ENCODE measurements at regions not wholly inside any gene's neighbourhood (a gene's known extent, or its start where the extent isn't known, plus 50 kb on each side); places are given as distances from the start of the nearest gene placed in this dataset.

- intact Hi-C loops (cut with DNase I; ENCODE audit: low total_unique reads), result no loop called here
These were observed 125.7 kb upstream of the TMPRSS2 start for GRCh38 chr21:41633627-41634026.

GRCh38 chr21:41632748-41633475 lies 125.0 kb upstream of the TMPRSS2 start:
- H3K27me3 ChIP-seq, result no peaks in the 10 kb centered on the region
- intact Hi-C loops (cut with DNase I; ENCODE audit: low total_unique reads), result no loop called here
- no peak for DNase-seq

More at GRCh38 chr21:41633627-41634026, 125.7 kb upstream of the TMPRSS2 start:
- H3K4me1 ChIP-seq, result no peaks in the 10 kb centered on the region
- no peaks in the 10 kb centered on the region for H3K27me3 ChIP-seq
- TF ChIP-seq CTCF (IDR thresholded peaks at IDR 0.05), result no peak
- no peak for TF ChIP-seq POLR2A (IDR thresholded peaks at IDR 0.05)
- H3K27ac ChIP-seq, result no peak overlapping the region
- H3K4me3 ChIP-seq, result no peak overlapping the region
- H3K9me3 ChIP-seq, result no peaks in the 10 kb centered on the region
- no peak for DNase-seq
- no peaks in the 10 kb centered on the region for H3K36me3 ChIP-seq

GRCh38 chr21:41631564-41632461 lies 123.9 kb upstream of the TMPRSS2 start:
- no peak for DNase-seq
- no peak overlapping the region for H3K27ac ChIP-seq
- intact Hi-C loops (cut with DNase I; ENCODE audit: low total_unique reads), result no loop called here
- no peaks in the 10 kb centered on the region for H3K4me1 ChIP-seq
- H3K9me3 ChIP-seq, result no peaks in the 10 kb centered on the region
- TF ChIP-seq CTCF (IDR thresholded peaks at IDR 0.05), result no peak
- no peak for TF ChIP-seq POLR2A (IDR thresholded peaks at IDR 0.05)
- no peaks in the 10 kb centered on the region for H3K36me3 ChIP-seq
- H3K27me3 ChIP-seq, result no peaks in the 10 kb centered on the region
- no peak overlapping the region for H3K4me3 ChIP-seq

More at GRCh38 chr21:41632748-41633475, 125.0 kb upstream of the TMPRSS2 start:
- Histone ChIP-seq H3K4me1 (no peaks in the 10 kb centered on the region), H3K27ac (no peak overlapping the region), H3K36me3 (no peaks in the 10 kb centered on the region), H3K9me3 (no peaks in the 10 kb centered on the region), H3K4me3 (no peak overlapping the region)
- TF ChIP-seq POLR2A (IDR thresholded peaks at IDR 0.05) (no peak), CTCF (IDR thresholded peaks at IDR 0.05) (no peak)

- H3K27ac ChIP-seq, result no peak overlapping the region
- H3K4me1 ChIP-seq, result no peaks in the 10 kb centered on the region
- DNase-seq, result no peak
- intact Hi-C loops (cut with DNase I; ENCODE audit: low total_unique reads), result no loop called here
- no peak for TF ChIP-seq POLR2A (IDR thresholded peaks at IDR 0.05)
- no peak for TF ChIP-seq CTCF (IDR thresholded peaks at IDR 0.05)
- H3K4me3 ChIP-seq, result no peak overlapping the region
- no peaks in the 10 kb centered on the region for H3K9me3 ChIP-seq
- no peaks in the 10 kb centered on the region for H3K27me3 ChIP-seq
- H3K36me3 ChIP-seq, result no peaks in the 10 kb centered on the region
These were observed 123.0 kb upstream of the TMPRSS2 start for GRCh38 chr21:41630917-41631316.

- no peaks in the 10 kb centered on the region for H3K4me1 ChIP-seq
- no peak for TF ChIP-seq POLR2A (IDR thresholded peaks at IDR 0.05)
- no peak for TF ChIP-seq CTCF (IDR thresholded peaks at IDR 0.05)
- H3K27ac ChIP-seq, result no peak overlapping the region
- no peaks in the 10 kb centered on the region for H3K36me3 ChIP-seq
- no peaks in the 10 kb centered on the region for H3K27me3 ChIP-seq
- intact Hi-C loops (cut with DNase I; ENCODE audit: low total_unique reads), result no loop called here
- DNase-seq, result peak; percentile 22 to 49
- H3K9me3 ChIP-seq, result no peaks in the 10 kb centered on the region
- no peak overlapping the region for H3K4me3 ChIP-seq
These were observed 122.3 kb upstream of the TMPRSS2 start for GRCh38 chr21:41630249-41630648.

All from uterus (tissue), 3 donors.